ENCODE measurements at regions not wholly inside any gene's neighbourhood (a gene's known extent, or its start where the extent isn't known, plus 50 kb on each side); places are given as distances from the start of the nearest gene placed in this dataset.
A peak's percentile ranks its signal among the peaks of the same experiment; 100 is the strongest.
"Not testable (repeated sequence)": the region's sequence is repeated elsewhere in the genome, so short reads cannot be mapped to it uniquely, and the experiment has no call there.

DNA sequence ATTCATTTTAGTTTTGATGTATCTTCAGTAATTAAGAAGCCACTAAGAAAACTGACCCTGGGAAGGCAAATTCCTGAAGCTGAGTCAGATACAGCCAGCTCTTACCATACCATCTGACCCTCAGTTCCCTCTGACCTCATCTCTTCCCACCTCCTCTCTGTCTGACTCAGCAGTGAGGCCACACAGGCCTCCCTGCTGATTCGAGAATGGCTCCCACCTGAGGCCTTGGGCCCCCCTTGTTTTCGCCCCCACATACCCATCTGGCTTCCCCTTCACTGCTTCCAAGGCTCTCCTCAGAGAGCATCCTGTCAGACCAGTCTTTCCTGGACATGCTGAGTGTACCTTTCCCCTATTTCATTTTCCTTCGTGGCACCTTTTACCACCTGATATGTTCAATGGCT is 71.0 kb upstream of the CYP1B1 start:
- peak overlapping the region; percentile 48; the same call in 1 of the 2 replicates for H3K9ac ChIP-seq (ENCODE audit: low read depth, low read length)
- peaks cover 8% of the 10 kb centered on the region for H3K9me3 ChIP-seq (ENCODE audit: control insufficient read depth, insufficient read depth, low read length)
- H3K27me3 ChIP-seq (ENCODE audit: control insufficient read depth, insufficient read depth, low read length), result no peaks in the 10 kb centered on the region
- no peak overlapping the region for H3K4me3 ChIP-seq (ENCODE audit: low read depth, low read length)
- peak overlapping the region; percentile 98 for H3K27ac ChIP-seq (ENCODE audit: low read depth, low read length)
- peaks cover 9% of the 10 kb centered on the region for H3K4me1 ChIP-seq (ENCODE audit: control insufficient read depth, insufficient read depth, low read length)
- no peaks in the 10 kb centered on the region for H3K36me3 ChIP-seq (ENCODE audit: control insufficient read depth, insufficient read depth, low read length)

DNA sequence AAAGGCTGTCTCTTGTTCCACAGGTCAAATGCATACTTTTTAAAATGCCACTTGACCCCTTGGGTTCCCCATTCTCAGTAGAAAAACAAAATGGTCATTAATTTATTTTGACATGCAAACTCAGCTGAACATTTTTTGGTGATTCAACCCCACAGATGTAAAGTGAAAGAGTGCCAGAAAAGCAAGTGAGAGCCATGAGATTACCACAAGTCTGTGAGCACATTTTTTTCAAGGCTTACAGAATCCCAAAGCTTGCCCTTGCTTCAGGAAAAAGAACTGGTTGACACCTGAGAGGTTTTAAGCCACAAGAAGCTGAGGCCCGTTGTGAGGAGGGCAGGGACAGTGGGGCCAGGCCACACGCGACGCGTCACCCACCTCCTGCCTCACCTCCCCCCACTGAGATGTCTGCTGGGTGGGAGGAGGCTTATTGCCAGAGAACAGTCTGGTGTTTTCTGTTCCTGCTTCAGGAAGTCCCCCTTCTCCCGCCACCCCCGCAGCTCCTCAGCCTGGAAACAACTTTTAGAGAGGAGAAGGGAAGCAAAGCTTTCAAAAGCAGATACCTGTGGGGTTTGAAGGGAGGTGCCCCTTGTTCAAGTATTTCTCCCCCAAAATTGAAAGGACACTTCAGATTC is 70.4 kb upstream of the CYP1B1 start:
- no peaks in the 10 kb centered on the region for H3K27me3 ChIP-seq (ENCODE audit: control insufficient read depth, insufficient read depth, low read length)
- no peak overlapping the region for H3K4me3 ChIP-seq (ENCODE audit: low read depth, low read length)
- peak overlapping the region; percentile 48; the same call in 1 of the 2 replicates for H3K9ac ChIP-seq (ENCODE audit: low read depth, low read length)
- H3K27ac ChIP-seq (ENCODE audit: low read depth, low read length), result peak overlapping the region; percentile 98
- H3K9me3 ChIP-seq (ENCODE audit: control insufficient read depth, insufficient read depth, low read length), result peaks cover 8% of the 10 kb centered on the region
- H3K36me3 ChIP-seq (ENCODE audit: control insufficient read depth, insufficient read depth, low read length), result no peaks in the 10 kb centered on the region
- peaks cover 9% of the 10 kb centered on the region for H3K4me1 ChIP-seq (ENCODE audit: control insufficient read depth, insufficient read depth, low read length)

DNA sequence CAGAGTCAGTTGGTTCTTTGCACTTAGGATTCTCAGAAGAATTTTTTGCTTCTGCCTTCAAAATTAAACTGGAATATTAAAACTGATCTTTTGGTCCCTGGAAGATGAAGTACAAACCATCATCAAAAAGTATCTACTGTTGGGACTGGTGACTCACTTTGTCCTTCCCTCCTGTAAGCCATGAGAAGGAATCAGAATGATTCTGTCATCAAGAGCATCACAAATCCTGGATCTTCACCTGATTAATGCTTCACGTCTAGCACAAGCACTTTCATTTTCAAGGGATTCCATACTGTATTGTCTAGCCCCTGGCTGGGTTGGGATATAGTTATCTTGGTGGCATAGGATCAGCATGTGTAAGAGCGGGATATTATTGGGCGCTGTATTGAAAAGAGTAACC is 69.3 kb upstream of the CYP1B1 start:
- no peak overlapping the region for H3K27ac ChIP-seq (ENCODE audit: low read depth, low read length)

DNA sequence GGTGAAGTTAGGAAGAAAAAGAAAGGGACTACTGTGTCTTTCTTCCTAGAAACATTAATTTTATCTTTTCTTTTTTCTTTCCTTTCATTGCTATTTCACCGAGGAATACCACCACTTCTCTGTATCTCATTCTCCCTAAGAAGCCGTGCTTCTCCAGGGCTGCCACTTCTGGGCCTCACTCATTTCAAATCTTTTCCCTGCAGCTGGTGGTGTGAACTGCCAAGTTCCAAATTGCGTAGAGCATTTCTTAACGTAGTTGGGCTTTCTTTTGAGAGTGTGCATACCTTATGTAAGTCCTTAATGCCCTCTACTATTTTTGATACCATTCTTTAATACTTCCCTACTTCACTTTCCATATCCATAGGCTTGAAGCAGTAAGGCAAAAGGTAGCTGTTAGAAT is 66.7 kb upstream of the CYP1B1 start:
- Histone ChIP-seq H3K4me1 (ENCODE audit: control insufficient read depth, insufficient read depth, low read length) (peaks cover 9% of the 10 kb centered on the region), H3K27me3 (ENCODE audit: control insufficient read depth, insufficient read depth, low read length) (no peaks in the 10 kb centered on the region), H3K27ac (ENCODE audit: low read depth, low read length) (no peak overlapping the region), H3K4me3 (ENCODE audit: low read depth, low read length) (no peak overlapping the region), H3K9me3 (ENCODE audit: control insufficient read depth, insufficient read depth, low read length) (peaks cover 22% of the 10 kb centered on the region), H3K9ac (ENCODE audit: low read depth, low read length) (no peak overlapping the region), H3K36me3 (ENCODE audit: control insufficient read depth, insufficient read depth, low read length) (no peaks in the 10 kb centered on the region)

More for the DNA sequence above, 69.3 kb upstream of the CYP1B1 start:
- Histone ChIP-seq H3K4me1 (ENCODE audit: control insufficient read depth, insufficient read depth, low read length) (peaks cover 9% of the 10 kb centered on the region), H3K27me3 (ENCODE audit: control insufficient read depth, insufficient read depth, low read length) (no peaks in the 10 kb centered on the region), H3K36me3 (ENCODE audit: control insufficient read depth, insufficient read depth, low read length) (no peaks in the 10 kb centered on the region), H3K9ac (ENCODE audit: low read depth, low read length) (no peak overlapping the region), H3K9me3 (ENCODE audit: control insufficient read depth, insufficient read depth, low read length) (peaks cover 8% of the 10 kb centered on the region), H3K4me3 (ENCODE audit: low read depth, low read length) (no peak overlapping the region)

DNA sequence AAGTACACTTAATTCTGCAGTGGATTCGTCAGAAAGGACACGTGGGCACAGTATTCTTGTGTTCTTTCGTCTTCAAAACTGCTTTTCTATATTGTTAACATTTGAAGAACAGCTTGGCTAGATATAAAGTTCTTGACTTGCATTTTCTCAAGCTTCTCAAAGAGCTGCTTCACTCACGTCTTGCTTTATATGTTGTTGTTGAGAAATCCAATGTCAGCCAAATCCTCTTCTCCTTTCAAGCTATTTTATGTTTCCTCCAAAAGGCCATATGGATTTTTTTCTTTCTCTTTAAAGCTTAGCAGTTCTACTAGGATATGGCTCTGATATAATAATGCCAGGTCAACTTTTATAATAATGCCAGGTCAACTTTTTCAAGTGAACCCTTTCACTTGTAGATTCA is 65.5 kb upstream of the CYP1B1 start:
- Histone ChIP-seq H3K36me3 (ENCODE audit: control insufficient read depth, insufficient read depth, low read length) (no peaks in the 10 kb centered on the region), H3K4me3 (ENCODE audit: low read depth, low read length) (no peak overlapping the region), H3K9ac (ENCODE audit: low read depth, low read length) (no peak overlapping the region), H3K27ac (ENCODE audit: low read depth, low read length) (no peak overlapping the region), H3K9me3 (ENCODE audit: control insufficient read depth, insufficient read depth, low read length) (peaks cover 22% of the 10 kb centered on the region), H3K4me1 (ENCODE audit: control insufficient read depth, insufficient read depth, low read length) (peaks cover 6% of the 10 kb centered on the region), H3K27me3 (ENCODE audit: control insufficient read depth, insufficient read depth, low read length) (no peaks in the 10 kb centered on the region)

DNA sequence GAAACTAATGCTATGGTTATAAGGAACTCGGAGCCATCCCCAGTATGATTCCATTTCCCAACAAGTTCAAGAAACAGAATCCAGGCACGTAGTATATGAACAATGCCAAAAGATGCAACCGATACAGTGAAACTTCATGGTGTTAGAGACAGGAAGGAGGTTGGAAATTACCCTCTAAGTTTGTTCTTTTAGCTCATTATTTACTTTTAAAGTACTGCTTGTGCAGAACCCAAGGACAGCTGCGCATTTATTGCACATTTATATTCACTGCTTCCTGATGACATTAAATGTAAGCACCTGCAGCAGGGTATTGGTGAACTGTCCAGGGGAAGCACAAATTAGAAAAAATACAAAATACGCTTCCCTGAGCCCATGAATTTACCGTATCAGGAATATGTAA is 63.0 kb upstream of the CYP1B1 start:
- no peak overlapping the region for H3K9ac ChIP-seq (ENCODE audit: low read depth, low read length)
- H3K9me3 ChIP-seq (ENCODE audit: control insufficient read depth, insufficient read depth, low read length), result peaks cover 22% of the 10 kb centered on the region
- H3K27me3 ChIP-seq (ENCODE audit: control insufficient read depth, insufficient read depth, low read length), result no peaks in the 10 kb centered on the region
- no peaks in the 10 kb centered on the region for H3K36me3 ChIP-seq (ENCODE audit: control insufficient read depth, insufficient read depth, low read length)
- no peak overlapping the region for H3K27ac ChIP-seq (ENCODE audit: low read depth, low read length)
- no peaks in the 10 kb centered on the region for H3K4me1 ChIP-seq (ENCODE audit: control insufficient read depth, insufficient read depth, low read length)
- no peak overlapping the region for H3K4me3 ChIP-seq (ENCODE audit: low read depth, low read length)

DNA sequence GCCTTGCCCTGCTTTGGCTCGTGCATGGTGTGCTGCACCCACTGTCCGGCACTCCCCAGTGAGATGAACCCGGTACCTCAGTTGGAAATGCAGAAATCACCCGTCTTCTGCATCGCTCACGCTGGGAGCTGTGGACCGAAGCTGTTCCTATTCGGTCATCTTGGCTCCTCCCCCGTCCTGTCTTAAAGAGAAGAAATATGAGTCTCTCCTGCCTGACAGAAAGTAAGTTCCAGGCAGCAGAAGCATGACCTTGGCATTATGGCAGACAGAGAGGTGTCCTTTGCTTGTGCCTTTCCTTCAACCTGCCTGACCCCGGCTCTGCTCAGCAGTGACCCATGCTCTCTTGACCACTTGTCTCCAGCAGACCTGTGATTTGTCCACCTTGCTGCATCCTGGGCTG is 62.5 kb upstream of the CYP1B1 start:
- H3K9me3 ChIP-seq (ENCODE audit: control insufficient read depth, insufficient read depth, low read length), result peaks cover 22% of the 10 kb centered on the region
- H3K4me1 ChIP-seq (ENCODE audit: control insufficient read depth, insufficient read depth, low read length), result no peaks in the 10 kb centered on the region
- no peak overlapping the region for H3K9ac ChIP-seq (ENCODE audit: low read depth, low read length)
- no peak overlapping the region for H3K27ac ChIP-seq (ENCODE audit: low read depth, low read length)
- H3K27me3 ChIP-seq (ENCODE audit: control insufficient read depth, insufficient read depth, low read length), result no peaks in the 10 kb centered on the region
- no peaks in the 10 kb centered on the region for H3K36me3 ChIP-seq (ENCODE audit: control insufficient read depth, insufficient read depth, low read length)
- no peak overlapping the region for H3K4me3 ChIP-seq (ENCODE audit: low read depth, low read length)

DNA sequence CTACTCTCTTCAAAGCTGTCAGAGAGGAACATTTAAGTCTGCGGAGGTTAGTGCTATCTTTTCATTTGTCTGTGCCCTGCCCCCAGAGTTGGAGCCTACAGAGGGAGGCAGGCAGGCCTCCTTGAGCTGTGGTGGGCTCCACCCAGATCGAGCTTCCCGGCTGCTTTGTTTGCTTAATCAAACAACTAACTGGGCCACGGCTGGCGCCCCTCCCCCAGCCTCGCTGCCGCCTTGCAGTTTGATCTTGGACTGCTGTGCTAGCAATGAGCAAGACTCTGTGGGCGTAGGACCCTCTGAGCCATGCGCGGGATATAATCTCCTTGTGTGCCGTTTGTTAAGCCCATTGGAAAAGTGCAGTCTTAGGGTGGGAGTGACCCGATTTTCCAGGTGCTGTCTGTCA is 62.0 kb upstream of the CYP1B1 start:
- not testable (repeated sequence) for H3K27me3 ChIP-seq (ENCODE audit: control insufficient read depth, insufficient read depth, low read length); H3K4me3 ChIP-seq (ENCODE audit: low read depth, low read length); H3K36me3 ChIP-seq (ENCODE audit: control insufficient read depth, insufficient read depth, low read length); H3K27ac ChIP-seq (ENCODE audit: low read depth, low read length); H3K4me1 ChIP-seq (ENCODE audit: control insufficient read depth, insufficient read depth, low read length); H3K9ac ChIP-seq (ENCODE audit: low read depth, low read length)
- peaks cover 22% of the 10 kb centered on the region for H3K9me3 ChIP-seq (ENCODE audit: control insufficient read depth, insufficient read depth, low read length)

DNA sequence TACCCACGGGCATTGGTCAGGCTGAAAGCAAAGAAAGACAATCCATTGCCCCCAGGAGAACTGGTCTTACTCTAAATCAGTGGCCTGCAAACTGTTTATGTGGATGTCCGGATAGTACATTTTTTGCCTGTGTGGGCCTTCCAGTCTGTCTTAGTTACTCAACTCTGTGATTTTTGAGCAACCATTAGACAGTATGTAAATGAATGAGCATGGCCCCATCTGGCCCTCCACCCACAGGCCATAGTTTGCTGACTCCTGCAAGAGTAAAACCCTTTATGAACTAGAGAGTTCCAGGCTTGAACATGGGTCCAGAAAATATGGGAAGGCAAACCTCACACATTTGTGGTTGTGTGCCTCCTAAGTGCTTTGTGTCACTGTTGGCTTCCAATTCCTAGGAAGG is 55.7 kb upstream of the CYP1B1 start:
- Histone ChIP-seq H3K9ac (ENCODE audit: low read depth, low read length) (no peak overlapping the region), H3K27me3 (ENCODE audit: control insufficient read depth, insufficient read depth, low read length) (no peaks in the 10 kb centered on the region), H3K4me1 (ENCODE audit: control insufficient read depth, insufficient read depth, low read length) (no peaks in the 10 kb centered on the region), H3K4me3 (ENCODE audit: low read depth, low read length) (no peak overlapping the region), H3K9me3 (ENCODE audit: control insufficient read depth, insufficient read depth, low read length) (peaks cover 17% of the 10 kb centered on the region), H3K27ac (ENCODE audit: low read depth, low read length) (no peak overlapping the region), H3K36me3 (ENCODE audit: control insufficient read depth, insufficient read depth, low read length) (no peaks in the 10 kb centered on the region)

DNA sequence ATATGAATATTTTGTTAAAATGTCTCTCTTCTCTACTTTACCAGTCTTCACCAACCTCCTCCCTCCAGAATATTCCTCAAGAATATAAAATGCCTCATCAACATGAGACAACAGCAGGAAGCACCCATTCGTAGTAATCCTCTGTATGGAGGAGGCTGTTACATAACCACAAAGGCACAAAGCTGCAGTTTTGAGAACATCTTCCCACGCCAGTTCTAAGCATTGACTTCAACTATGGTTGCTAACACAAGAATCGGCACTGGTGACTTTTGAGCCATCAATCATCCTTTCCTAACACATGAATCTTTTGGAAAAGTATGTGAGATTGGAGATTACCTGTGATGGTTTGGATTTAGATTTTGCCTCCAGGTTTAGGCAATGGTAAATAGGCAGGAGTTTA is 54.9 kb upstream of the CYP1B1 start:
- Histone ChIP-seq H3K4me1 (ENCODE audit: control insufficient read depth, insufficient read depth, low read length) (no peaks in the 10 kb centered on the region), H3K4me3 (ENCODE audit: low read depth, low read length) (no peak overlapping the region), H3K36me3 (ENCODE audit: control insufficient read depth, insufficient read depth, low read length) (no peaks in the 10 kb centered on the region), H3K9me3 (ENCODE audit: control insufficient read depth, insufficient read depth, low read length) (peaks cover 22% of the 10 kb centered on the region), H3K27ac (ENCODE audit: low read depth, low read length) (no peak overlapping the region), H3K27me3 (ENCODE audit: control insufficient read depth, insufficient read depth, low read length) (no peaks in the 10 kb centered on the region), H3K9ac (ENCODE audit: low read depth, low read length) (no peak overlapping the region)

DNA sequence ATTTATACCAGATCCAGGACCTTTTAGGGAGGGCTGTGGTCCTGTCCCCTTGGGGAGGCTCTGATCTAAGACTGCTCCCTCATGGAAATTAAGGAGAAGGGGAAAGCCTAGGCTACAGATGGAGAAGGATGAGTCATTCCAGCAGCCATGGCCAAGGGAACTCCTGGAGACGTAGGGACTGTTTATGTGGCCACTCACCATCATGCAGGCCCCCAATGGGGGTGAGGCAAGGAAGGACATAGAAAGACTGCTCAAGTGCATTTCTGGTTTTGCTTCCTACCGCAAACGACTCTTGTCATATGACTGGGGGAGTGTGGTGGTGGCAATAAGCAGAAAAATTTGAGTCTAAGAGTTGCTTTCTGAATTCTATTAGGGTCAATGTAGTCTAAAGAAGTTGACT is 54.0 kb upstream of the CYP1B1 start:
- H3K27ac ChIP-seq (ENCODE audit: low read depth, low read length), result no peak overlapping the region
- H3K4me3 ChIP-seq (ENCODE audit: low read depth, low read length), result no peak overlapping the region

DNA sequence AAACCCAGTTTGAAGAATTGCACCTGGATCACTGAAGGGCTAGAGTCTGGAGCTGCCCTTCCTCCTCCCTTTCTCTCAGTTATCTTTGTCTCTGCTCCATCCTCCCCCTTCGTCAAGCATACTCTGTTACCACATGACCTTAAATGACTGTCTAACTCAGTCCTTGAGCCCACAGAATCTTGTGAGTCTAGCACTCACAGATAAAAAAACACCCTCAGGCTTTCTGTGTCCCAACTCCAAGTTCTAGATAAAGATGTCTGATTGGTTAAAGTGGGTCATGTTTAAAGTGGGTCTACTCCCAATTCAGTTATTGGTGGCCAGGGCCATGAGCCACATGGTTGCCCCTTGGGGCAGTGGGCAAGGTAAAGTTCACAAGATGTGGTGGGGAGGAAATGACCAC is 53.5 kb upstream of the CYP1B1 start:
- Histone ChIP-seq H3K9ac (ENCODE audit: low read depth, low read length) (no peak overlapping the region), H3K4me1 (ENCODE audit: control insufficient read depth, insufficient read depth, low read length) (no peaks in the 10 kb centered on the region), H3K4me3 (ENCODE audit: low read depth, low read length) (no peak overlapping the region), H3K9me3 (ENCODE audit: control insufficient read depth, insufficient read depth, low read length) (peaks cover 22% of the 10 kb centered on the region), H3K27me3 (ENCODE audit: control insufficient read depth, insufficient read depth, low read length) (no peaks in the 10 kb centered on the region), H3K36me3 (ENCODE audit: control insufficient read depth, insufficient read depth, low read length) (no peaks in the 10 kb centered on the region), H3K27ac (ENCODE audit: low read depth, low read length) (no peak overlapping the region)

More for the DNA sequence above, 54.0 kb upstream of the CYP1B1 start:
- no peaks in the 10 kb centered on the region for H3K27me3 ChIP-seq (ENCODE audit: control insufficient read depth, insufficient read depth, low read length)
- H3K36me3 ChIP-seq (ENCODE audit: control insufficient read depth, insufficient read depth, low read length), result no peaks in the 10 kb centered on the region
- H3K9ac ChIP-seq (ENCODE audit: low read depth, low read length), result no peak overlapping the region
- no peaks in the 10 kb centered on the region for H3K4me1 ChIP-seq (ENCODE audit: control insufficient read depth, insufficient read depth, low read length)
- peaks cover 22% of the 10 kb centered on the region for H3K9me3 ChIP-seq (ENCODE audit: control insufficient read depth, insufficient read depth, low read length)

Measured in HUES48 (cell line).